Smooth muscle cell (in vitro differentiated cells): ENCODE measurements at regions not wholly inside any gene's neighbourhood (a gene's known extent, or its start where the extent isn't known, plus 50 kb on each side); places are given as distances from the start of the nearest gene placed in this dataset.
A peak's percentile ranks its signal among the peaks of the same experiment; 100 is the strongest.

Source experiments
- DNase-seq: peaks from one replicate; lab custom pipeline; 2025; ENCODE audit not compliant: unreplicated experiment; lab: John Stamatoyannopoulos, UW
- H2AFZ ChIP-seq: fragments of 200-600 bp; sonication (generic); 2 replicates; pipeline ENCODE4 v1.6.0; 2016; ENCODE audit warnings: antibody characterized with exemption, low read depth, mild to moderate bottlenecking
- H3F3A ChIP-seq: fragments of 200-600 bp; sonication (generic); 2 replicates; pipeline ENCODE4 v1.6.0; 2017; ENCODE audit warnings: antibody characterized with exemption, low read depth
- H3K27ac ChIP-seq: fragments of 200-600 bp; sonication (generic); 2 replicates; pipeline ENCODE4 v1.5.1; 2016; ENCODE audit warnings: low read depth, mild to moderate bottlenecking
- H3K27me3 ChIP-seq: fragments of 200-600 bp; sonication (generic); 2 replicates; pipeline ENCODE4 v1.6.1; 2016; ENCODE audit warnings: low read depth, mild to moderate bottlenecking
- H3K36me3 ChIP-seq: fragments of 200-600 bp; sonication (generic); 2 replicates; pipeline ENCODE4 v1.5.1; 2016; ENCODE audit warnings: low read depth
- H3K4me1 ChIP-seq: fragments of 200-600 bp; sonication (generic); 2 replicates; pipeline ENCODE4 v1.5.1; 2016; ENCODE audit warnings: low read depth
- H3K4me2 ChIP-seq: fragments of 200-600 bp; sonication (generic); 2 replicates; pipeline ENCODE4 v1.6.0; 2016; ENCODE audit warnings: mild to moderate bottlenecking
- H3K4me3 ChIP-seq: fragments of 200-600 bp; sonication (generic); 2 replicates; pipeline ENCODE4 v1.5.1; 2016; ENCODE audit warnings: mild to moderate bottlenecking
- H3K79me2 ChIP-seq: fragments of 200-600 bp; sonication (generic); 2 replicates; pipeline ENCODE4 v1.6.0; 2016; ENCODE audit warnings: low read depth, mild to moderate bottlenecking
- H3K9ac ChIP-seq: fragments of 200-600 bp; sonication (generic); 2 replicates; pipeline ENCODE4 v1.6.0; 2016; ENCODE audit warnings: low read depth
- H3K9me3 ChIP-seq: fragments of 200-600 bp; sonication (generic); replicated peaks from 2 replicates; pipeline ENCODE4 v1.5.1; 2016; ENCODE audit warnings: low read depth
- H4K20me1 ChIP-seq: fragments of 200-600 bp; sonication (generic); 2 replicates; pipeline ENCODE4 v1.6.0; 2016; ENCODE audit warnings: low read depth
- WGBS: methylation state at CpG from one replicate; pipeline ENCODE4 v1.1.7; 2016; ENCODE audit warnings: low lambda C conversion rate; 5-methylcytosine and 5-hydroxymethylcytosine counted together
- TF ChIP-seq, protein P1 (sequence below): fragments of 200-600 bp; sonication (generic); IDR thresholded peaks from 2 replicates; pipeline ENCODE4 v1.5.1; 2017; ENCODE audit warnings: borderline replicate concordance, mild to moderate bottlenecking, antibody characterized with exemption; ENCODE audit not compliant: insufficient read depth, poor library complexity, severe bottlenecking

DNA sequence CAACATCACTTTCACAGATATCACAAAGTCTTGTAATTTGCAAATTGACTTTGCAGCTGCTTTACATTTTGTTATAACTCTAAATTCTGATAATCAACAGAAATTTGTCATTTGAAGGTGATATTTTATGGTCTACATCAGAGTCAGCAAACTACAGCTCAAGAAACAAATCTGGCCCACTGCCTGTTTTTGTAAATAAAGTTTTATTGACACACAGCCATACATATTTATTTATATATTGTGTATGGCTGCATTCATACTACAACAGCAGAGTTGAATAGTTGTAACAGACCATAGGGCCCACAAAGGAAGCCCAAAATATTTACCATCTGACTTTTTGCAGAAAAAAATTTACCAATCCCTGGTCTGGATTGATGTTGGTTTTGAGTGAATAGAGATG, 87.0 kb upstream of the GRIA1 start:
- Histone ChIP-seq H3K79me2 (no peaks in the 10 kb centered on the region), H3K9me3 (no peaks in the 10 kb centered on the region), H3F3A (no peaks in the 10 kb centered on the region), H4K20me1 (no peaks in the 10 kb centered on the region), H3K9ac (no peak overlapping the region), H3K36me3 (no peaks in the 10 kb centered on the region), H3K27me3 (no peaks in the 10 kb centered on the region), H3K27ac (no peak overlapping the region), H3K4me3 (no peak overlapping the region), H3K4me2 (no peak overlapping the region), H2AFZ (no peak overlapping the region), H3K4me1 (peaks cover 17% of the 10 kb centered on the region)
- no peak for DNase-seq
- TF ChIP-seq, protein P1, sequence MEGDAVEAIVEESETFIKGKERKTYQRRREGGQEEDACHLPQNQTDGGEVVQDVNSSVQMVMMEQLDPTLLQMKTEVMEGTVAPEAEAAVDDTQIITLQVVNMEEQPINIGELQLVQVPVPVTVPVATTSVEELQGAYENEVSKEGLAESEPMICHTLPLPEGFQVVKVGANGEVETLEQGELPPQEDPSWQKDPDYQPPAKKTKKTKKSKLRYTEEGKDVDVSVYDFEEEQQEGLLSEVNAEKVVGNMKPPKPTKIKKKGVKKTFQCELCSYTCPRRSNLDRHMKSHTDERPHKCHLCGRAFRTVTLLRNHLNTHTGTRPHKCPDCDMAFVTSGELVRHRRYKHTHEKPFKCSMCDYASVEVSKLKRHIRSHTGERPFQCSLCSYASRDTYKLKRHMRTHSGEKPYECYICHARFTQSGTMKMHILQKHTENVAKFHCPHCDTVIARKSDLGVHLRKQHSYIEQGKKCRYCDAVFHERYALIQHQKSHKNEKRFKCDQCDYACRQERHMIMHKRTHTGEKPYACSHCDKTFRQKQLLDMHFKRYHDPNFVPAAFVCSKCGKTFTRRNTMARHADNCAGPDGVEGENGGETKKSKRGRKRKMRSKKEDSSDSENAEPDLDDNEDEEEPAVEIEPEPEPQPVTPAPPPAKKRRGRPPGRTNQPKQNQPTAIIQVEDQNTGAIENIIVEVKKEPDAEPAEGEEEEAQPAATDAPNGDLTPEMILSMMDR: no peak

DNA sequence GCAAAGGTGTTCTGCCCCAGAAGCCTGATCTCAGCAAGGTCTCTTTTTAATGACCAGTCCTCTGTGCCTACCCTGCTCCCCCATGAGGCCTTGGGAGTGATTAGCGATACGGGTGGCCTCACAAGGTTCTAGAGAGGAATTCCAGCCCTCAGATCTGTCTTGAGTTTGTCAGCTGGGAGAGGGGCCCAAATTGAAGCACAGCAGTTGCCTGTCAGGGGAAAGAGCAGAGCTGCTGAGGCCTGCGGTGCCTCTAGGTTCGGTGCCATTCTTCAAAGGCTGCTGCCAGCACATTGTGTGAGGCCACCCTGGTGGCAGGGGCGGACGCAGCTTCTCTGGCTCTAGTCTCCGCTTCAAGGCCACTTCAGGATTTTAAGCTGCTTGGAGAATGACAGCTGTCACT, 85.7 kb upstream of the GRIA1 start:
- Histone ChIP-seq H3K27me3 (no peaks in the 10 kb centered on the region), H3K4me3 (no peak overlapping the region), H3F3A (no peaks in the 10 kb centered on the region), H3K36me3 (no peaks in the 10 kb centered on the region), H3K4me1 (peaks cover 17% of the 10 kb centered on the region), H3K79me2 (no peaks in the 10 kb centered on the region), H3K4me2 (no peak overlapping the region), H4K20me1 (no peaks in the 10 kb centered on the region), H2AFZ (no peak overlapping the region), H3K9me3 (no peaks in the 10 kb centered on the region), H3K27ac (no peak overlapping the region), H3K9ac (no peak overlapping the region)
- TF ChIP-seq, protein P1: no peak
- WGBS: 54% methylated on average over 7 of the region's 7 CpGs
- no peak for DNase-seq

DNA sequence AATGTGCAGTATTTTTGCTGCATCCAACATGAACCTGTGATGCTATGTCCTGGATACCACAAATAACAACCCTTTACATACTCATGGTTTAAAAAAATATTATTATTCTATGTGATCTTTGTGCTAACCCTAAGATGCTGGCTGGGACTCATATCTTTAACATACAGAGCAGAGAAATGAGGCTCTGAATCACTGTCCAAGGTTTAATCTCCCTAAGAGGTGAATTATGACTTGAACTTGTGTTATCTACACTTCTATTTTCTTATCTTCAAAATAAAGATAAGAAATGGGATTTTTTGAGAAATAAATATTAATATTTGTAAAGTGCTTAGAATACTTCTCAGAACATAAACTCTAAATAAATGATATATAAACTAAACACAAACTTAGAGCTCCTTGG, 68.8 kb upstream of the GRIA1 start:
- Histone ChIP-seq H3K9ac (no peak overlapping the region), H3F3A (no peaks in the 10 kb centered on the region), H3K27ac (no peak overlapping the region), H3K27me3 (no peaks in the 10 kb centered on the region), H3K4me3 (no peak overlapping the region), H3K4me2 (no peak overlapping the region), H3K9me3 (no peaks in the 10 kb centered on the region), H3K4me1 (peaks cover 4% of the 10 kb centered on the region), H3K36me3 (no peaks in the 10 kb centered on the region), H4K20me1 (no peaks in the 10 kb centered on the region), H3K79me2 (no peaks in the 10 kb centered on the region), H2AFZ (no peak overlapping the region)
- no peak for DNase-seq
- TF ChIP-seq, protein P1: no peak

DNA sequence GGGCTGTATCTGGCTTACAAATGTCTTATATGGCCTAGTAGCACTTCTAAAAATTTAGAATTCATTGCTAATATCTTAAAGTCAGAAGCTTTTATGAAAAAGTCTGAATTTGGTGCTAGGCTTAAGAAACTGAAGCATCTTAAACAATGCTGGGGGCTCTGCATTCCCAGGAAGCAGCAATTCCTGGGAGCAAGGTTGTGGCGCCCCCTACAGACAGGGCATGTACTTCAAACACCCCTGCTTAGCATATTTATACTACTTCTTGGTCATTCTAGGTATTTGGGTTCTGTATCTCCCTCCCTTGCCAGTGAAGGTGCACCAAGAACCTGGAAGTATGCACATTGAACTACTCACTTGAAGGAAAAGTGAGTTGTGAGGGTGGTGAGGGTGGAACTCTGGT, 64.6 kb upstream of the GRIA1 start:
- no peak overlapping the region for H3K27ac ChIP-seq
- no peaks in the 10 kb centered on the region for H3K36me3 ChIP-seq
- no peaks in the 10 kb centered on the region for H3K9me3 ChIP-seq
- no peak for DNase-seq
- H3K4me1 ChIP-seq: peaks cover 4% of the 10 kb centered on the region
- H2AFZ ChIP-seq: no peak overlapping the region
- H3K79me2 ChIP-seq: no peaks in the 10 kb centered on the region
- TF ChIP-seq, protein P1: peak; percentile 13
- H3K27me3 ChIP-seq: peaks cover 4% of the 10 kb centered on the region
- no peak overlapping the region for H3K9ac ChIP-seq
- WGBS: 19% methylated on average over 1 of the region's 1 CpG
- H3K4me2 ChIP-seq: no peak overlapping the region
- no peak overlapping the region for H3K4me3 ChIP-seq
- H4K20me1 ChIP-seq: no peaks in the 10 kb centered on the region
- H3F3A ChIP-seq: no peaks in the 10 kb centered on the region
